Ishikawa (cell line): ENCODE measurements at regions not wholly inside any gene's neighbourhood (a gene's known extent, or its start where the extent isn't known, plus 50 kb on each side); places are given as distances from the start of the nearest gene placed in this dataset.

Experiments used
- CEBPB ChIP-seq: IDR thresholded peaks from 2 replicates; pipeline ENCODE4 v1.6.1; 2012
- CREB1 ChIP-seq: IDR thresholded peaks from 2 replicates; pipeline ENCODE4 v1.6.1; 2012; ENCODE audit warnings: low read depth
- EGR1 ChIP-seq: IDR thresholded peaks from 2 replicates; pipeline ENCODE4 v1.6.1; 2012
- EP300 ChIP-seq: IDR thresholded peaks from 2 replicates; pipeline ENCODE4 v1.6.1; 2012; ENCODE audit warnings: borderline replicate concordance
- FOXM1 ChIP-seq: IDR thresholded peaks from 2 replicates; pipeline ENCODE4 v1.6.1; 2012; ENCODE audit warnings: low read depth, borderline replicate concordance
- MAX ChIP-seq: IDR thresholded peaks from 2 replicates; pipeline ENCODE4 v1.6.1; 2012
- NFIC ChIP-seq: IDR thresholded peaks from 2 replicates; pipeline ENCODE4 v1.6.1; 2012
- RAD21 ChIP-seq: IDR thresholded peaks from 2 replicates; pipeline ENCODE4 v1.6.1; 2012; ENCODE audit warnings: low read depth
- REST ChIP-seq: IDR thresholded peaks from 2 replicates; pipeline ENCODE4 v1.6.1; 2012; ENCODE audit warnings: low read depth, mild to moderate bottlenecking
- TAF1 ChIP-seq: IDR thresholded peaks from 2 replicates; pipeline ENCODE4 v1.6.1; 2012; ENCODE audit warnings: low read depth, mild to moderate bottlenecking
- TCF12 ChIP-seq: IDR thresholded peaks from 2 replicates; pipeline ENCODE4 v1.6.1; 2012; ENCODE audit warnings: low read depth
- TEAD4 ChIP-seq: IDR thresholded peaks from 2 replicates; pipeline ENCODE4 v1.6.1; 2012
- USF1 ChIP-seq: IDR thresholded peaks from 2 replicates; pipeline ENCODE4 v1.6.1; 2012
- YY1 ChIP-seq: IDR thresholded peaks from 2 replicates; pipeline ENCODE4 v1.6.1; 2012; ENCODE audit warnings: low read depth
- ZBTB7A ChIP-seq: IDR thresholded peaks from 2 replicates; pipeline ENCODE4 v1.6.1; 2012; ENCODE audit warnings: low read depth

DNA sequence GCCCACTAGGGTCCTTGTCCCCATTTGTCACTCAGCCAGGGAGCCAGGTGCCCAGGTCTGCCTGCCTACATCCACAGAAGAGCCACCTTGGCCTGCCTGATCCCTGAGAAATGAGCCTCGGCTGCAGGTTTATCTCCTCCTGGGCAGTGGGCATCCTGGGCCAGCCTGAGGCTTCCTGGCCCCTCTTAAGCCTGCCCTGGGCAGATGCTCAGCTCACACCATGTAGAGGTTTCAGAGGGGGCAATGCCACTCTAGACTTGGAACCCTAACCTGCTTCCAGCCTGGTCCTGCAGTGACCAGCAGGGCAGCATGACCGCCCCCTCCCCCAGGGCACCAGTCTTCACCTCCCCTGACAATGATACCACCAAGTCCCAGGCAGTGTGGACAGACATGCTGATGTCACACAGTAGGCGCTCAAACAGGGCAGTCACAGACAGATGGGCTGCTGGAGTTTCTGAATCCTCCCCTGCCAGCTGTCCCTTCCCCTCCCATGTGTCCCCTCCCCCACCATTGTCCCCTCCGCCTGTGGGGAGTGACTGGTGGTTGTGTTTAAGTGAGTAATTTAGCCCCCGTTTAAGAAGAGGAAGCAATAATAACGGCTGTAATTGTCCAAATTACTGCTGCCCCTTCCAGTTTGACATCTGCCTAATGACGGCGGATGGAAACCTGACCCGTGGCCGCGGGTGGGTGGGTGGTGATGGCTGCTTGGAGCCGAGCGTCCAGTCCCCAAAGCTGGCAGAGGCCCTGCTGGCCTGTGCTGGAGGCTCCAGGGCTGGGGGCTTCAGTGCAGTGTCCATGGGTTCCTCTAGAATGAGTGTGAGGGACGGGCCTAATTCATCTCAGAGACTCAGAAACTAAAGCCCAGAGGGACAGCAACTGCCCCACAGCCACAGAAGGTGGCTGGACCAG lies 147.7 kb downstream of the BARX1 start:
- TF ChIP-seq USF1 (no peak), MAX (no peak), ZBTB7A (no peak), EP300 (no peak), CREB1 (no peak), TEAD4 (no peak)

DNA sequence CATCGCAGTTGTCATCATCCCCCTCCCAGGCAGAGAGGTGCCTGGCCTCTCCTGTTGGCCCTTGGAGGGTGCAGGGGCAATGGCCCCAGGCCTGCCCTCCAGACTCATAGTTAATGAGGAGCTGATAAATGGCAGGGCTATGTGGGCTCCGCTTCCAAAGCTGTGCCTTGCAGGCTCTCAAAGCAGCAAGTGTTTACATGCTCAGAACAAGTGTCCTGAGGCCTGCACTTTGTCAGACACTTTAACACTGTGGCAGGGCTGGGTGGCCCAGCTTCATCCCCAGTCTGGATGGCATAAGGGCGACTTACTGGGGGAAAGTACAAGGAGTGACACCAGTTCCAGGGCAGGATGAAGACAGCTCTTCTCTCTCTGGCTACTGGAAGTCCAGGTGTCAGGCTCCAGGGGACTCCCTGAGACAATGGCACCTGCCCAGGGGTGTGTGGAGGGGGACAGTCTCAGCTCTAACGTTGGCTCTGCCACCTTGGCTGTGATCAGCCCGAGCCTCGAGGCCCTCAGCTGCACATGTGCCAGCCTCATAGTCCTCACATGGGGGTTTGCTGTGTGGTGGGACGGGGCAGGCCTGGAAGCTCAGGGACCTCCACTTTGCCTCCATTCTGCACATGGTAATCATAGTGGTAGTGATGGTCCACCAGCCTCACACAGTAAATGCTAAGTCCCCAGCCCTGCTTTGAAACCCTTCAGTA lies 153.4 kb downstream of the BARX1 start:
- TF ChIP-seq EGR1 (no peak), TEAD4 (no peak), MAX (no peak), USF1 (no peak), TCF12 (no peak), TAF1 (no peak), CREB1 (no peak), FOXM1 (no peak), YY1 (no peak), RAD21 (no peak)

DNA sequence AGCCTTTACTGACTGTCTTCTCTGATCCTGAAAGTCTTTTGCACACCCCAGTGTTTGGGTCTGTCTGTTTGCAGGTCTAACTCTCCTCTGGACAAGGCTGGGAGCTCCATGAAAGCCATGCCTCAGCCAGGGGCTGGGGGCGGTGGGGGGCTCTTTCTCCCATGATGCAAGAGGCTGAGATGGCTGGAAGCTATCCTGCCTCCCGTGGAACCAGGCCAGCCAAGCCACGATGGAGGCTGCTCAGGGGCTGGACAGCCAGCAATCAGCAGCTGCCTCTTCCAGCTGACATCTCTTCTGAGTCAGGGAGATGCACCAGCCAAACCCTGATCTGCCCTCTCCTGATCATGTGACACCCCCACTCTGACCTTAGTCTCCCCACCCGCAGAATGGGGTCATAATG lies 154.0 kb downstream of the BARX1 start:
- TF ChIP-seq EGR1 (no peak), RAD21 (no peak), CREB1 (no peak), ZBTB7A (no peak), TCF12 (no peak), FOXM1 (no peak), TEAD4 (no peak), USF1 (no peak), CEBPB (no peak), NFIC (no peak), MAX (no peak), REST (no peak)

GRCh38 chr9:93792358-93792757 lies 162.8 kb downstream of the BARX1 start:
- no peak for TF ChIP-seq TCF12

DNA sequence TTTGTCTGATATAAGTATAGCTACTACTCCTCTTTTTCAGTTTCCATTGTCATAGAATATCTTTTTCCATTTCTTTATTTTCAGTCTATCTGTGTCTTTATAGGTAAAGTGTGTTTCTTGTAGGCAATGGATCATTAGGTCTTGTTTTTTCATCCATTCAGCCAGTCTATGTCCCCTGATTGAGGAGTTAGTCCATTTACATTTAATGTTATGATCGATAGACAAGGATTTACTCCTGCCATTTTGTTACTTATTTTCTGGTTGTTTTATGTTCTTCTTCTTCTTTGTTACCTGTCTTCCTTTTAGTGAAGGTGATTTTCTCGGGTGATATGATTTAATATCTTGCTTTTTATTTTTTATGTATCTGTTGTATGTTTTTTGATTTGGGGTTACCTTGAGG lies 169.0 kb downstream of the BARX1 start:
- TF ChIP-seq EGR1: no peak
- TF ChIP-seq FOXM1: no peak
- TF ChIP-seq RAD21: no peak
- no peak for TF ChIP-seq TCF12
- TF ChIP-seq MAX: no peak
- no peak for TF ChIP-seq ZBTB7A
- no peak for TF ChIP-seq CEBPB
- no peak for TF ChIP-seq TEAD4
- no peak for TF ChIP-seq USF1
- TF ChIP-seq TAF1: no peak
- TF ChIP-seq EP300: no peak
- no peak for TF ChIP-seq REST
- no peak for TF ChIP-seq YY1
- TF ChIP-seq NFIC: no peak
- no peak for TF ChIP-seq CREB1
